ENCODE measurements at regions not wholly inside any gene's neighbourhood (a gene's known extent, or its start where the extent isn't known, plus 50 kb on each side); places are given as distances from the start of the nearest gene placed in this dataset.

DNA sequence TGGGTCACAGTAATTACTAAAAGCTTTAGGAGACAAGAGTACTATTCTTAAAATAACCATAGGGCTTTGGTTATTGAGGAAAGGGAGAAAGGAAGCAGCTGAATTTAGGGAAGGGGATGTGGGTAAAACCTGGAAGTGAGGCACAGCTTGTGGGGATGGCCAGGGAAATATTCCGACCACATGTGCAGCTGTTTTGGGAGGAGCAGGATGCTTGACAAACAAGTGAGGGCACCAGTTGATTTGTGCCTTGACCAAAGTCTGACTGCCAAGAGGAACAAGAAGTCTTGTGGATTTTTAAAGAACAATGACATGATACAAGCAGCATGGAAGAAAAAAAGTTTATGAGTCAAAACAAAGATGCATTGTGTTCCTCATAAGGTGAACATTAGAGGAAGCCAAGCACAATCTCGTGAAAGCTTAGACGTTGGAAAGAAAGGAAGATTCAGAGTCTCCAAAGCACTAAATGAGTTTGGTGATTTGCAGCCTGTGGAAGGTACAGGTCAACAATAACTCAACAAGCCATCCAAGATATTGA lies 108.5 kb upstream of the GPC6 start:
- H3K27me3 ChIP-seq (replicated peaks; ENCODE audit: insufficient read depth): no peaks in the 10 kb centered on the region
- no peak for DNase-seq (ENCODE audit: low spot score)

GRCh38 chr13:93140912-93141311 lies 85.7 kb upstream of the GPC6 start:
- Histone ChIP-seq H3K4me1 (ENCODE audit: control insufficient read depth in 1 of 2, low read depth in 2 of 2) (no peaks in the 10 kb centered on the region), H3K27ac (no peak overlapping the region), H3K27me3 (replicated peaks; ENCODE audit: insufficient read depth) (no peaks in the 10 kb centered on the region), H3K4me3 (no peak overlapping the region), H3K9me3 (no peaks in the 10 kb centered on the region), H3K36me3 (no peaks in the 10 kb centered on the region)
- TF ChIP-seq, protein P1, sequence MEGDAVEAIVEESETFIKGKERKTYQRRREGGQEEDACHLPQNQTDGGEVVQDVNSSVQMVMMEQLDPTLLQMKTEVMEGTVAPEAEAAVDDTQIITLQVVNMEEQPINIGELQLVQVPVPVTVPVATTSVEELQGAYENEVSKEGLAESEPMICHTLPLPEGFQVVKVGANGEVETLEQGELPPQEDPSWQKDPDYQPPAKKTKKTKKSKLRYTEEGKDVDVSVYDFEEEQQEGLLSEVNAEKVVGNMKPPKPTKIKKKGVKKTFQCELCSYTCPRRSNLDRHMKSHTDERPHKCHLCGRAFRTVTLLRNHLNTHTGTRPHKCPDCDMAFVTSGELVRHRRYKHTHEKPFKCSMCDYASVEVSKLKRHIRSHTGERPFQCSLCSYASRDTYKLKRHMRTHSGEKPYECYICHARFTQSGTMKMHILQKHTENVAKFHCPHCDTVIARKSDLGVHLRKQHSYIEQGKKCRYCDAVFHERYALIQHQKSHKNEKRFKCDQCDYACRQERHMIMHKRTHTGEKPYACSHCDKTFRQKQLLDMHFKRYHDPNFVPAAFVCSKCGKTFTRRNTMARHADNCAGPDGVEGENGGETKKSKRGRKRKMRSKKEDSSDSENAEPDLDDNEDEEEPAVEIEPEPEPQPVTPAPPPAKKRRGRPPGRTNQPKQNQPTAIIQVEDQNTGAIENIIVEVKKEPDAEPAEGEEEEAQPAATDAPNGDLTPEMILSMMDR (IDR thresholded peaks at IDR 0.05): no peak
- ATAC-seq (ENCODE audit: insufficient number of reproducible peaks, low FRiP score, low read depth) (no peak), DNase-seq (ENCODE audit: low spot score) (no peak)

More for the DNA sequence above, 108.5 kb upstream of the GPC6 start:
- H3K4me1 ChIP-seq (ENCODE audit: control insufficient read depth in 1 of 2, low read depth in 2 of 2): no peaks in the 10 kb centered on the region
- no peaks in the 10 kb centered on the region for H3K9me3 ChIP-seq
- H3K27ac ChIP-seq: no peak overlapping the region
- TF ChIP-seq, protein P1 (IDR thresholded peaks at IDR 0.05): no peak
- ATAC-seq (ENCODE audit: insufficient number of reproducible peaks, low FRiP score, low read depth): no peak
- no peaks in the 10 kb centered on the region for H3K36me3 ChIP-seq
- H3K4me3 ChIP-seq: no peak overlapping the region

DNA sequence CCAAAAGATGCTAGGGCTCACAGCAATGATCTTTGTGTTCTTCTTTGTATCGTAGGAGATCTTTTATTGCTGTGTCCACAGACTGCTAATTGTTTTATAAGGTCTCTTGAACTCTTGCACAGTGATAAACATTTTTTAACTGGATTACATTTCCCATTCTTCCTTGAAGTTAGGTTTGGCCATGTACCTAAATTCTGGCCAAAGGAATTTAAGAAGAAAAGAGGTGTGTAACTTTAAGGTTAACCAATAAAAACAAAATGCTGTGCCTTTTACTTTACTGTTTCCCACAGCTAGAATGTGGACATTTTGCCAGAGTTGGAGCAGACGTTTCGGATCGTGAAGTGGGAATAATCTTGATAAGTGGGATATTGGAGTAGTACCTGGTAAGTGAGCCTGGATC lies 82.6 kb upstream of the GPC6 start:
- no peaks in the 10 kb centered on the region for H3K27me3 ChIP-seq (replicated peaks; ENCODE audit: insufficient read depth)
- TF ChIP-seq, protein P1 (IDR thresholded peaks at IDR 0.05): no peak
- H3K9me3 ChIP-seq: no peaks in the 10 kb centered on the region
- DNase-seq (ENCODE audit: low spot score): no peak
- no peak for ATAC-seq (ENCODE audit: insufficient number of reproducible peaks, low FRiP score, low read depth)
- H3K4me3 ChIP-seq: no peak overlapping the region
- H3K27ac ChIP-seq: no peak overlapping the region
- no peaks in the 10 kb centered on the region for H3K36me3 ChIP-seq
- H3K4me1 ChIP-seq (ENCODE audit: control insufficient read depth in 1 of 2, low read depth in 2 of 2): peaks cover 0 to 11% of the 10 kb centered on the region in 2 donors

DNA sequence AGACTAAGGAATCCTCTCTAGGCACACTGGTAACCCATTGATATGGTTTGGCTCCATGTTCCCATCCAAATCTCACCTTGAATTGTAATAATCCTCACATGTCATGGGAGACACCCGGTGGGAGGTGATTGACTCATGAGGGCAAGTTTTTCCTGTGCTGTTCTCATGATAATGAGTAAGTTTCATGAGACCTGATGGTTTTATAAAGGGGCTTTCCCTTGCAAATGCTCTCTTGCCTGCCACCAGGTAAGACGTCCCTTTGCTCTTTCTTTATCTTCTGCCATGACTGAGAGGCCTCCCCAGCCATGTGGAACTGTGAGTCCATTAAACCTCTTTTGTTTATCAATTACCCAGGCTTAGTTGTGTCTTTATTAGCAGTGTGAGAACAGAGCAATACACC lies 81.4 kb upstream of the GPC6 start:
- H3K36me3 ChIP-seq: no peaks in the 10 kb centered on the region
- H3K27me3 ChIP-seq (replicated peaks; ENCODE audit: insufficient read depth): no peaks in the 10 kb centered on the region
- no peak overlapping the region for H3K27ac ChIP-seq
- H3K4me3 ChIP-seq: no peak overlapping the region
- no peaks in the 10 kb centered on the region for H3K9me3 ChIP-seq
- DNase-seq (ENCODE audit: low spot score) (no peak), ATAC-seq (ENCODE audit: insufficient number of reproducible peaks, low FRiP score, low read depth) (no peak)
- TF ChIP-seq, protein P1 (IDR thresholded peaks at IDR 0.05): no peak
- H3K4me1 ChIP-seq (ENCODE audit: control insufficient read depth in 1 of 2, low read depth in 2 of 2): peaks cover 0 to 11% of the 10 kb centered on the region in 2 donors

DNA sequence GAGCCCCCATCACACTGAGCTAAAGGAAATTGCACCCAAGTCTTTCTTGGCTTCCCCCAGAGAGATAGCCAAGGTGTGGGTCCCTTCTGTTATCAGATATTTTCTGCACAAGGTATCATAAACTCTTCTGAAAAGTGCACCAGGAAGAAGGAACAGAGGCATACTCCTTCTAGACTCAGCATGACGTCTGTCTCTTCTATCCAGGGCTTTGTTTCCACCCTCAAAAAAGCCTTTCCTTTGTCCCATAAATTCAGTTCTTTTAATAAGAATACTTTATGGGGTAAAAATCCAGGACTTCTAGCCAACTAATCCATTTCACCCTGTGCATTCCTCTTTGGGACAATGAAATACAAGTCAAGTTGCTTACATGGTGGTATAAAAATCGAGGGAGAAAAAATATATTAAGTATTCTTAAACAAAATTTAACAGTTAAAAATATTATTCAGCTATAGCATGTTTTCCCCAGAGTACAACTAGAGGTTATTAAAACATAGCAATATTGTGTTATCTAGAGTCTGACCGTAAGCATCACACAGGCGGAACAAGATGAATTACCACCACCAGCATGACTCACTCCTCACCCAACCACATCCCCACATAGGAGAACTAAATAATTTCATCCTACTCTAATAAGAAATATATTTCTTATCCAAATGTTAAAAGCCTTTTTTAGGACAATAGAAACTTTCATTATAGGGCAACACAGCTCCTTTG lies 79.9 kb upstream of the GPC6 start:
- Histone ChIP-seq H3K36me3 (no peaks in the 10 kb centered on the region), H3K9me3 (no peaks in the 10 kb centered on the region), H3K4me1 (ENCODE audit: control insufficient read depth in 1 of 2, low read depth in 2 of 2) (peaks cover 0 to 20% of the 10 kb centered on the region in 2 donors), H3K27ac (no peak overlapping the region), H3K27me3 (replicated peaks; ENCODE audit: insufficient read depth) (no peaks in the 10 kb centered on the region), H3K4me3 (no peak overlapping the region)
- DNase-seq (ENCODE audit: low spot score) (no peak), ATAC-seq (ENCODE audit: insufficient number of reproducible peaks, low FRiP score, low read depth) (peak; percentile 65)
- TF ChIP-seq, protein P1 (IDR thresholded peaks at IDR 0.05): no peak
